Inflammatory macrophage treated with lipopolysaccharide for 4 hours (primary cell): ENCODE measurements at regions not wholly inside any gene's neighbourhood (a gene's known extent, or its start where the extent isn't known, plus 50 kb on each side); places are given as distances from the start of the nearest gene placed in this dataset.
"Not testable (repeated sequence)": the region's sequence is repeated elsewhere in the genome, so short reads cannot be mapped to it uniquely, and the experiment has no call there.

Experiments used
- DNase-seq: peaks from one replicate; pipeline ENCODE4 v3.0.0-alpha.2; 2020

- DNase-seq: no peak
Observed at GRCh38 chr12:127583041-127583440, 683.9 kb upstream of the TMEM132C start.

- no peak for DNase-seq
Observed at GRCh38 chr12:127588249-127588648, 678.7 kb upstream of the TMEM132C start.

GRCh38 chr12:127589541-127589940 is 677.4 kb upstream of the TMEM132C start:
- no peak for DNase-seq

- DNase-seq: no peak
Observed at GRCh38 chr12:127590868-127591267, 676.1 kb upstream of the TMEM132C start.

GRCh38 chr12:127592245-127592644 is 674.7 kb upstream of the TMEM132C start:
- DNase-seq: no peak

- no peak for DNase-seq
Observed at GRCh38 chr12:127594351-127594970, 672.5 kb upstream of the TMEM132C start.

GRCh38 chr12:127595506-127595905 is 671.5 kb upstream of the TMEM132C start:
- DNase-seq: no peak

- DNase-seq: no peak
Observed at GRCh38 chr12:127596891-127597290, 670.1 kb upstream of the TMEM132C start.

GRCh38 chr12:127599436-127599835 is 667.5 kb upstream of the TMEM132C start:
- no peak for DNase-seq

GRCh38 chr12:127600211-127600610 is 666.8 kb upstream of the TMEM132C start:
- DNase-seq: no peak

- no peak for DNase-seq
Observed at GRCh38 chr12:127606476-127607015, 660.4 kb upstream of the TMEM132C start.

GRCh38 chr12:127607146-127607725 is 659.7 kb upstream of the TMEM132C start:
- no peak for DNase-seq

GRCh38 chr12:127608359-127608758 is 658.6 kb upstream of the TMEM132C start:
- not testable (repeated sequence) for DNase-seq

GRCh38 chr12:127613056-127613455 is 653.9 kb upstream of the TMEM132C start:
- DNase-seq: no peak

- DNase-seq: no peak
Observed at GRCh38 chr12:127619869-127620734, 646.9 kb upstream of the TMEM132C start.

GRCh38 chr12:127620735-127621355 is 646.1 kb upstream of the TMEM132C start:
- no peak for DNase-seq

GRCh38 chr12:127621366-127621765 is 645.6 kb upstream of the TMEM132C start:
- no peak for DNase-seq

GRCh38 chr12:127623362-127623761 is 643.6 kb upstream of the TMEM132C start:
- no peak for DNase-seq

GRCh38 chr12:127625176-127625771 is 641.7 kb upstream of the TMEM132C start:
- DNase-seq: no peak

- DNase-seq: no peak
Observed at GRCh38 chr12:127628645-127629044, 638.3 kb upstream of the TMEM132C start.

GRCh38 chr12:127629066-127629820 is 637.7 kb upstream of the TMEM132C start:
- no peak for DNase-seq

GRCh38 chr12:127632461-127632860 is 634.5 kb upstream of the TMEM132C start:
- no peak for DNase-seq
